Karpas-422 (cell line): ENCODE measurements at regions not wholly inside any gene's neighbourhood (a gene's known extent, or its start where the extent isn't known, plus 50 kb on each side); places are given as distances from the start of the nearest gene placed in this dataset.

Experiments
- DNase-seq: peaks from one replicate; pipeline ENCODE4 v3.0.0-alpha.2; 2015
- H2AFZ ChIP-seq: fragments of 200-600 bp; sonication (generic); 2 replicates; pipeline ENCODE4 v1.6.1; 2014; ENCODE audit warnings: antibody characterized with exemption, low read length, mixed read lengths
- H3K27ac ChIP-seq: fragments of 200-600 bp; sonication (generic); 2 replicates; pipeline ENCODE4 v1.5.1; 2014; ENCODE audit warnings: mild to moderate bottlenecking, low read length, moderate library complexity
- H3K27me3 ChIP-seq: fragments of 200-600 bp; sonication (generic); 2 replicates; pipeline ENCODE4 v1.6.1; 2014; ENCODE audit warnings: low read length, mixed read lengths
- H3K36me3 ChIP-seq: fragments of 200-600 bp; sonication (generic); 2 replicates; pipeline ENCODE4 v1.6.1; 2014; ENCODE audit warnings: low read length, mixed read lengths; ENCODE audit not compliant: insufficient read depth
- H3K4me1 ChIP-seq: fragments of 200-600 bp; sonication (generic); 2 replicates; pipeline ENCODE4 v1.6.1; 2014; ENCODE audit warnings: mild to moderate bottlenecking, low read length, mixed read lengths
- H3K4me2 ChIP-seq: fragments of 200-600 bp; sonication (generic); 2 replicates; pipeline ENCODE4 v1.6.1; 2014; ENCODE audit warnings: low read length, low read depth, mild to moderate bottlenecking; ENCODE audit not compliant: poor library complexity, severe bottlenecking
- H3K4me3 ChIP-seq: fragments of 200-600 bp; sonication (generic); 2 replicates; pipeline ENCODE4 v1.5.1; 2014; ENCODE audit warnings: mild to moderate bottlenecking, antibody characterized with exemption, low read length, mixed read lengths
- H3K79me2 ChIP-seq: fragments of 200-600 bp; sonication (generic); 2 replicates; pipeline ENCODE4 v1.6.1; 2014; ENCODE audit warnings: mild to moderate bottlenecking, low read length, mixed read lengths
- H3K9ac ChIP-seq: fragments of 200-600 bp; sonication (generic); 2 replicates; pipeline ENCODE4 v1.6.0; 2014; ENCODE audit warnings: low read length
- H3K9me2 ChIP-seq: fragments of 200-600 bp; sonication (generic), shearing (Covaris generic); replicated peaks from 2 replicates; pipeline ENCODE4 v1.6.0; 2014; ENCODE audit warnings: mild to moderate bottlenecking, low read length, moderate library complexity; ENCODE audit not compliant: insufficient read depth
- H3K9me3 ChIP-seq: fragments of 300-700, 200-600 bp; sonication (generic); 2 replicates; pipeline ENCODE4 v1.6.1; 2014; ENCODE audit warnings: low read length, mixed read lengths
- H4K20me1 ChIP-seq: fragments of 200-600 bp; sonication (generic); 2 replicates; pipeline ENCODE4 v1.6.1; 2014; ENCODE audit warnings: mild to moderate bottlenecking, antibody characterized with exemption, low read length, low read depth; ENCODE audit not compliant: insufficient read depth

DNA sequence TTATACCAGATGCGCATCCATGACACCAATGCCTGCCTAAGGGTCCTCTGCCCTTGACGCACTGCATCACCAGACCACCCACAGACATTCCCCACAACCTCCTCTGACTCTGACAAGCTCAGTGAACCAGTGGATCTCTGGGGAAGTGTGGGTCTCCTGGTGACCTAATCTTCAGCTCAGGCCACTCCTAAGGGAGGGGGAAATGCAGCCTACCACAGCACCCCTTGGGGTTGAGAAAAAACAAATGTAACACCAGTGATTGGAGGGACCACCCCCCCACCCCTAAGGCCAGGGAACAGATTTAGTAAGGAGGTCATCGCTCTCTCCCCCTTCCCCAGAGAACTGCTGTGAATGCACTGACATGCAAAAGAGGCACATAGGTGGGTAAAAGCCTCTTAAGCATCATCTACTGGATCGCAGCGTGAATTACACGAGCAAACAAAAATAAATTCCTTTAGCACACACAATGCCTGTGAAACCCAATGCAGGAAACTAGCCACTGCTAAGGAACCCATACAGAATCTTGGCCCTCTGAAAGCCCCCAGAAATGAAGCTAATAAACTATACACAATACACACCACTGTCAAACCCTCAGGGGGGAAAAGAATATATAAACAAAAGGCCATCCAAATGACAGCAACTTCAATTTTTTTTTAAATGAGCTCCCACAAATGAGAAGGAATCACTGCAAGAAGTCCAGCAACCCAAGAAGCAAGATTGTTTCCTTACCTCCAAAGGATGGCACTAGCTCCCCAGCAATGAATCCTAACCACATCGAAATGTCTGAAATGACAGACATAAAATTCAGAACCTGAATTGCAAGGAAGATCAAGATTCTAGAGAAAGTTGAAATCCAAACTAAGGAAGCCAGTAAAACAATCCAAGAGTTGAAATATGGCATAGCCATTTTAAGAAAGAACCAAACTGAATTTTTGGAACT lies 513.7 kb upstream of the PTGER4 start:
- no peak for DNase-seq
- Histone ChIP-seq H3K4me3 (no peak overlapping the region), H3K79me2 (no peaks in the 10 kb centered on the region), H3K27me3 (no peaks in the 10 kb centered on the region), H4K20me1 (no peaks in the 10 kb centered on the region), H2AFZ (no peak overlapping the region), H3K36me3 (no peaks in the 10 kb centered on the region), H3K4me2 (no peak overlapping the region), H3K9me3 (no peaks in the 10 kb centered on the region), H3K4me1 (no peaks in the 10 kb centered on the region), H3K9me2 (no peaks in the 10 kb centered on the region), H3K27ac (no peak overlapping the region), H3K9ac (no peak overlapping the region)

DNA sequence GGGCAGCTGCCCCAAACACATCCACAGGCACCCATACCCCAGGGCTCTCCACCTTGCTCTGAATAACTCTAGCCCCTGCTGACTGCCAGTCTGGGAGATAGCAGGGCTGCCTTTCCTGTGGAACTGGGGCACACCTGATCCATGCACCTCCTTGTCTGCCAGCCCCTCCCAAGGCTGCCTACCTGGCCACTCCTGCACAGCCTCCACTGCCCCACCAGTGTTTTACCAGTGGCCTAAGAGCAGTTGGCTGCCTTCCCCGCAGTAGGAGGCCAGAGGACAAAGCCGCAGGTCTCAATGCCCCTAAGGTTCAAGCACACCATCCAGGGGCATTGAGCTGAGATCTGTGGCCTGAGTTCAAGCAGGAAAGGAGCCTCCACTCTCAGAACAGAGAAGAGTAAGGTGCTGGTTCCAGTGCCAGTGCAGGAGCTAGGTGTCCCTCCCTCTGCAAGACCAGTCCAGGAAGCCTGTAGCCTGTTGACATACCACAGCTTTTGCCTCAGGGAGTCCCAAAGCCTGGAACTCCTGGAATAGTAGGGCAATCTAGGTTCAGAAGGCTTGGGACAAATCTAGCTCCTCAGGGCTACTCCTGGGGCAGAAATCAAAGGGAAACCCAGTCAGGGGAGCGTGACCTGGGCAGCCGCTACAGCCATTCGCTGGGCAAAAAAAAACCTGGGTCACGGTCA lies 514.5 kb upstream of the PTGER4 start:
- Histone ChIP-seq H3K27me3 (no peaks in the 10 kb centered on the region), H3K9ac (no peak overlapping the region), H3K36me3 (no peaks in the 10 kb centered on the region), H4K20me1 (no peaks in the 10 kb centered on the region), H3K9me3 (no peaks in the 10 kb centered on the region), H3K4me3 (no peak overlapping the region), H3K27ac (no peak overlapping the region), H3K79me2 (no peaks in the 10 kb centered on the region), H3K4me2 (no peak overlapping the region), H3K9me2 (no peaks in the 10 kb centered on the region), H2AFZ (no peak overlapping the region), H3K4me1 (no peaks in the 10 kb centered on the region)
- no peak for DNase-seq

DNA sequence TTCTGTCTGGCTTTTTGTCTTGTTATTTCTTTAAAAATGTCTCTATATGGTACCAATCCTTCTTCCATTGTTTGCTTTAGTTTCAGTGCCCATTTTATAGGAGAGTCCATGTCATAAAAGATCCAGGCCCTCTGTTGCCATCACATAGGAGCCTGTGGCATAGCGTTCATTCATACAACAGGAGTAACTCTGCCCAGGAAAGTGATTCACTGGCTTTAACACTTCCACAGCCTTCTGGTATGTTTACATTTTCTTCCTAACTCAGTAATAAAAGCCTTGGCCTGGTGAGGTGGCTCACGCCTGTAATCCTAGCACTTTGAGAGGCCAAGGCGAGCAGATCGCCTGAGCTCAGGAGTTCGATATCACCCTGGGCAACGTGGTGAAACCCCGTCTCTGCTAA lies 519.3 kb upstream of the PTGER4 start:
- Histone ChIP-seq H3K9me3 (no peaks in the 10 kb centered on the region), H3K36me3 (no peaks in the 10 kb centered on the region), H3K79me2 (no peaks in the 10 kb centered on the region), H3K4me1 (no peaks in the 10 kb centered on the region), H3K4me3 (no peak overlapping the region), H4K20me1 (no peaks in the 10 kb centered on the region), H3K27ac (no peak overlapping the region), H3K4me2 (no peak overlapping the region), H2AFZ (no peak overlapping the region), H3K9me2 (no peaks in the 10 kb centered on the region), H3K27me3 (no peaks in the 10 kb centered on the region), H3K9ac (no peak overlapping the region)
- DNase-seq: no peak

DNA sequence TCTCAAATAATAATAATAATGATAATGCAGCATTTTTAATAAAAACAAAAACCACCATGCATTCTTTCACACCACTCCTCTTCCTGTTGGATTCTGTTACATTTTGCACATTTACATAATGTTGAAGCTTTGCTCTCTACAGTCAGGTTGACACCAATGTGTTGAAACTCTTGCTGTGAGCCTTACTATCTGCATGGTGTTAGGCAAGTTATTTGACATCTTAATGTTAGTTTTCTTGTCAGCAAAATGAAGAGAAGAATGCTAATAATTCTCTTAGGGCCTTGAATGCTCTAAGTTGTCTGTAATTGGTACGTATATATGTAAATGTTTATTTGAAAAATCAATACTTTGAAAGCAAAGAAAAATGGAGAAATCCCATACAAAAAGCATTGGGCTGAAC lies 525.5 kb upstream of the PTGER4 start:
- Histone ChIP-seq H3K9me3 (no peaks in the 10 kb centered on the region), H3K4me1 (no peaks in the 10 kb centered on the region), H2AFZ (no peak overlapping the region), H3K9me2 (no peaks in the 10 kb centered on the region), H3K27me3 (no peaks in the 10 kb centered on the region), H3K4me2 (no peak overlapping the region), H3K27ac (no peak overlapping the region), H3K9ac (no peak overlapping the region), H3K4me3 (no peak overlapping the region), H3K79me2 (no peaks in the 10 kb centered on the region), H3K36me3 (no peaks in the 10 kb centered on the region), H4K20me1 (no peaks in the 10 kb centered on the region)
- no peak for DNase-seq

DNA sequence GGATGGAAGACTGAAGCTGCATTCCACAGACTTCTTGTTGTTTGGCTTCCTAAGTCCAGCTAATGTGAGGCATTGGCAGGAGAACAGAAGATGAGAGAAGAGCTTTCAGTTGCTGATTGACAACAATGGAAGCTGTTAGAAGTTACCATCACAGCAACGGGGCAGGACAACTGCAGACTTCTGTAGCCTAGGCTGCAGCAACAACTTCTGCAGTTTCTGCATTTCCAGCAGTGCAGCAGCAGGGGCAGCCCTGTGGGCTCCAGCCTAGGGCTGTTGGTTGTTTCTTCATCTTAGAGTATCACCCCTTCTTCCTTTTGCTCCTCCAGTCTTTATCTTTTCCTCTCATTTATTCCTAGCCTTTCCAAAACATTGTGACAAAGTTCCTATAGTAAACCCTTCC lies 528.8 kb upstream of the PTGER4 start:
- no peaks in the 10 kb centered on the region for H3K4me1 ChIP-seq
- H3K36me3 ChIP-seq: no peaks in the 10 kb centered on the region
- no peak overlapping the region for H2AFZ ChIP-seq
- H4K20me1 ChIP-seq: no peaks in the 10 kb centered on the region
- no peak overlapping the region for H3K4me2 ChIP-seq
- no peaks in the 10 kb centered on the region for H3K9me2 ChIP-seq
- no peaks in the 10 kb centered on the region for H3K79me2 ChIP-seq
- no peak overlapping the region for H3K27ac ChIP-seq
- no peaks in the 10 kb centered on the region for H3K27me3 ChIP-seq
- H3K9ac ChIP-seq: no peak overlapping the region
- no peak overlapping the region for H3K4me3 ChIP-seq
- DNase-seq: no peak
- no peaks in the 10 kb centered on the region for H3K9me3 ChIP-seq

DNA sequence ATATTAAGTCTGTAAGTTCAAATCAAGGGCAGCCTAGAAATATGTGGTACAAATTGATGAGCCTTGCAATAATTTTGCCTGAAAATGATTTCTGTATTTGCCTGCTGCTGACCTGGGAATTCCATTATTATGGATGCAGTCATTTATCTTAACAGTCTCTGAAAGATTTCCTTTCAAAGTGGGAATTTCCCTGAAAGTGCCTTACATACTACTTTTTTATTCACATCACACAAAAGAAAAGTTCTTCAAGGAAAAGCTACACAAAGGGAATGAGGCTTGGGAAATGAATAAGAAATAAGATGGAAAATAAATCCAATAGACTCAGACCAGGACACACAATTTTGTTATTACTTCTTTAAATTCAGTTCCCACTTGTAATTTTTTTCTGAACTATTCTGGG lies 537.8 kb upstream of the PTGER4 start:
- Histone ChIP-seq H3K9me2 (no peaks in the 10 kb centered on the region), H3K36me3 (no peaks in the 10 kb centered on the region), H3K4me1 (no peaks in the 10 kb centered on the region), H3K4me3 (no peak overlapping the region), H3K79me2 (no peaks in the 10 kb centered on the region), H3K9ac (no peak overlapping the region), H3K27ac (no peak overlapping the region), H2AFZ (no peak overlapping the region), H3K9me3 (no peaks in the 10 kb centered on the region), H3K4me2 (no peak overlapping the region), H4K20me1 (no peaks in the 10 kb centered on the region), H3K27me3 (no peaks in the 10 kb centered on the region)
- DNase-seq: no peak

DNA sequence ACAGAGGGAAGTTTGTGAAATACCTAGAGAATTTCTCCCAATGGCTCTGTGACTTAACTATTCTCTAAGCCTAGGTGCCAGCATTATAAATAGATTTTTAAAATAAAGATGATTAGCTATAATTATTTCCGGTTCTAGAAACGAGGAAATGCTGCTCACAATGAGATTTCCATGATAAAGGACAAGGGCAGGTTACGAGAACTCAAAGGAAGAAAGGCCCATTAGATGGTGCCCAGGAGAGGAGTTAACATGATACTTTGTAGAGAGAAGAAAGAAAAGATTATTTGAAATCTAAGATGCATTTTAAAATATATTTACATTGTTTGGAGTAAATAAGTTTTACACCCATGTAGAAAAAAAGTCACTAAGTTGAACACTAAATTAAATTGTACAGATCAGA lies 538.3 kb upstream of the PTGER4 start:
- Histone ChIP-seq H3K9ac (no peak overlapping the region), H3K27ac (no peak overlapping the region), H3K4me1 (no peaks in the 10 kb centered on the region), H3K79me2 (no peaks in the 10 kb centered on the region), H2AFZ (no peak overlapping the region), H4K20me1 (no peaks in the 10 kb centered on the region), H3K36me3 (no peaks in the 10 kb centered on the region), H3K9me2 (no peaks in the 10 kb centered on the region), H3K27me3 (no peaks in the 10 kb centered on the region), H3K4me2 (no peak overlapping the region), H3K4me3 (no peak overlapping the region), H3K9me3 (no peaks in the 10 kb centered on the region)
- DNase-seq: no peak

DNA sequence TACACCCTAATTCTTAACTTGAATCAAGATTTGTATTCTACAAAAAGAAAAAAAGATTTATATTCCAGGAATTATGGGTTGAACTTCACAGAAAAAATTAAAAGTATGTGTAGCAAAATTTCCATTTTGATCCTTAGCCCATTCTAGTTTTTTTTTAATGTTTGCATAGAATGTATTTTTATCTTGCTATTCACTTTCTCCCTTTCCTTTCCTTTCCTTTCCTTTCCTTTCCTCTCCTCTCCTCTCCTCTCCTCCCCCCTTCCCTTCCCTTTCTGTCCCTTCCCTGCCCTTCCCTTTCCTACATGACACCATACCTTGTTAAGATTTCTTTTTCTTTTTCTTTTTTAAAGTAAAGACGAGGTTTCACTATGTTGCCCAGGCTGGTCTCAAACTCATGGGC lies 542.5 kb upstream of the PTGER4 start:
- Histone ChIP-seq H3K9me2 (no peaks in the 10 kb centered on the region), H3K79me2 (no peaks in the 10 kb centered on the region), H2AFZ (no peak overlapping the region), H3K4me1 (no peaks in the 10 kb centered on the region), H3K27me3 (no peaks in the 10 kb centered on the region), H3K4me3 (no peak overlapping the region), H3K4me2 (no peak overlapping the region), H4K20me1 (no peaks in the 10 kb centered on the region), H3K9ac (no peak overlapping the region), H3K9me3 (no peaks in the 10 kb centered on the region), H3K27ac (no peak overlapping the region), H3K36me3 (no peaks in the 10 kb centered on the region)
- no peak for DNase-seq
